GM12878 (cell line): ENCODE measurements at regions not wholly inside any gene's neighbourhood (a gene's known extent, or its start where the extent isn't known, plus 50 kb on each side); places are given as distances from the start of the nearest gene placed in this dataset.

Experiments
- ATAC-seq: fragments of 200-7000 bp; cut with Tn5 transposase; 3 replicates; pipeline ENCODE4 v1.9.1; 2020; ENCODE audit warnings: mild to moderate bottlenecking, moderate library complexity
- BruUV-seq: library from RNA; stranded (reverse); fragments of 400-500 nt; replicated peaks from 2 replicates; lab custom pipeline; 2021; lab: Mats Ljungman, UMichigan
- CTCF ChIA-PET: fragments of 300-600 bp; sonication (Branson Sonifier 250); formaldehyde crosslinking; extraction: SDS; loops from one replicate; lab custom pipeline; 2021; ENCODE audit warnings: inconsistent platforms; lab: Yijun Ruan, JAX
- POLR2A ChIA-PET: fragments of 350-600 bp; formaldehyde crosslinking; extraction: SDS; loops from one replicate; lab custom pipeline; 2021; ENCODE audit warnings: inconsistent platforms; lab: Charles Lee
- RAD21 ChIA-PET: fragments of 300-600 bp; sonication (Branson Sonifier 250); formaldehyde crosslinking; loops from one replicate; lab custom pipeline; 2023; ENCODE audit warnings: antibody characterized with exemption; ENCODE audit not compliant: unreplicated experiment; lab: Charles Lee
- SMC1A ChIA-PET: fragments of 300-600 bp; sonication (Branson Sonifier 250); formaldehyde crosslinking; loops from one replicate; lab custom pipeline; 2023; ENCODE audit not compliant: unreplicated experiment, uncharacterized antibody; lab: Charles Lee
- DNase-seq: peaks from one replicate; pipeline ENCODE4 v3.0.0-alpha.2; 2011; ENCODE audit warnings: low read depth, low spot score
- FAIRE-seq: peaks from 3 replicates; lab custom pipeline; 2011; peaks lifted over from hg19 to GRCh38; lab: Jason Lieb, UNC
- H2AFZ ChIP-seq: 2 replicates; pipeline ENCODE4 v1.6.0; 2011; ENCODE audit warnings: low read depth, low read length, control low read depth; ENCODE audit not compliant: control insufficient read depth
- H3K27ac ChIP-seq: 2 replicates; pipeline ENCODE4 v1.5.1; 2011; ENCODE audit warnings: control low read depth; ENCODE audit not compliant: control insufficient read depth, insufficient read depth
- H3K27me3 ChIP-seq, 2 experiments: replicated peaks in 1 of 2; 2 replicates each; pipeline versions ENCODE4 v1.6.0 to v1.6.1; 2011; ENCODE audit warnings: low read length in 1 of 2; ENCODE audit not compliant: control insufficient read depth in 2 of 2, insufficient read depth in 2 of 2
- H3K36me3 ChIP-seq, 2 experiments: 2 replicates each; pipeline ENCODE4 v1.5.1; 2011; ENCODE audit warnings: low read length in 1 of 2; ENCODE audit not compliant: control insufficient read depth in 2 of 2, insufficient read depth in 2 of 2
- H3K4me1 ChIP-seq: 2 replicates; pipeline ENCODE4 v1.6.1; 2011; ENCODE audit warnings: mild to moderate bottlenecking, low read length, moderate library complexity, mixed read lengths; ENCODE audit not compliant: control insufficient read depth, insufficient read depth
- H3K4me2 ChIP-seq: 2 replicates; pipeline ENCODE4 v1.6.0; 2011; ENCODE audit warnings: control low read depth; ENCODE audit not compliant: control insufficient read depth, insufficient read depth
- H3K4me3 ChIP-seq: fragments of 200-600 bp; sonication (generic); 2 replicates; pipeline ENCODE4 v1.5.1; 2016
- H3K79me2 ChIP-seq: 2 replicates; pipeline ENCODE4 v1.6.0; 2011; ENCODE audit warnings: low read length; ENCODE audit not compliant: control insufficient read depth, insufficient read depth
- H3K9ac ChIP-seq: 2 replicates; pipeline ENCODE4 v1.8.0; 2011; ENCODE audit warnings: low read length, control low read depth, mixed read lengths; ENCODE audit not compliant: control insufficient read depth, insufficient read depth
- H3K9me3 ChIP-seq: replicated peaks from 3 replicates; pipeline ENCODE4 v1.5.1; 2011; ENCODE audit warnings: mild to moderate bottlenecking, low read length; ENCODE audit not compliant: control insufficient read depth, insufficient read depth
- H4K20me1 ChIP-seq: 2 replicates; pipeline ENCODE4 v1.6.0; 2011; ENCODE audit not compliant: control insufficient read depth, insufficient read depth
- ESRRA ChIP-seq: IDR thresholded peaks from 2 replicates; pipeline ENCODE4 v1.6.1; 2012; ENCODE audit warnings: mild to moderate bottlenecking, low read length, improper control_type of control experiment
- GATAD2B ChIP-seq: fragments of 450-650 bp; conservative IDR thresholded peaks from 2 replicates; pipeline ENCODE4 v1.6.1; 2017; ENCODE audit warnings: low read depth, mild to moderate bottlenecking, moderate library complexity
- JUND ChIP-seq: IDR thresholded peaks from 2 replicates; pipeline ENCODE4 v1.6.1; 2012; ENCODE audit warnings: low read depth, mild to moderate bottlenecking, low read length, improper control_type of control experiment, moderate library complexity
- KDM1A ChIP-seq: fragments of 200-600 bp; sonication (generic); IDR thresholded peaks from 2 replicates; pipeline ENCODE4 v1.6.1; 2016; ENCODE audit warnings: borderline replicate concordance
- MEF2B ChIP-seq: fragments of 450-650 bp; IDR thresholded peaks from 2 replicates; pipeline ENCODE4 v1.6.1; 2018; ENCODE audit warnings: mild to moderate bottlenecking, moderate library complexity; ENCODE audit not compliant: partially characterized antibody, poor library complexity, severe bottlenecking
- MTA2 ChIP-seq: fragments of 450-650 bp; IDR thresholded peaks from 2 replicates; pipeline ENCODE4 v1.6.1; 2016; ENCODE audit warnings: low read depth, mild to moderate bottlenecking, moderate library complexity
- NFXL1 ChIP-seq: fragments of 450-650 bp; IDR thresholded peaks from 2 replicates; pipeline ENCODE4 v1.6.1; 2017; ENCODE audit warnings: antibody characterized with exemption, mild to moderate bottlenecking, borderline replicate concordance
- NR2C1 ChIP-seq: fragments of 450-650 bp; IDR thresholded peaks from 2 replicates; pipeline ENCODE4 v1.6.1; 2017; ENCODE audit warnings: antibody characterized with exemption, mild to moderate bottlenecking, moderate library complexity
- NR2F1 ChIP-seq: fragments of 450-650 bp; conservative IDR thresholded peaks from 2 replicates; pipeline ENCODE4 v1.6.1; 2017; ENCODE audit warnings: mild to moderate bottlenecking
- POLR2A ChIP-seq: IDR thresholded peaks from 2 replicates; pipeline ENCODE4 v1.6.1; 2011; ENCODE audit warnings: low read depth, mild to moderate bottlenecking, low read length
- RAD21 ChIP-seq: IDR thresholded peaks from 2 replicates; pipeline ENCODE4 v1.6.1; 2011; ENCODE audit warnings: mild to moderate bottlenecking, low read depth, low read length, moderate library complexity; ENCODE audit not compliant: insufficient read depth
- SMAD1 ChIP-seq: fragments of 450-650 bp; IDR thresholded peaks from 2 replicates; pipeline ENCODE4 v1.6.1; 2018; ENCODE audit warnings: mild to moderate bottlenecking, low read depth; ENCODE audit not compliant: partially characterized antibody
- SREBF2 ChIP-seq: IDR thresholded peaks from 2 replicates; pipeline ENCODE4 v1.6.1; 2012; ENCODE audit warnings: mild to moderate bottlenecking, low read length
- SUZ12 ChIP-seq: fragments of 200-600 bp; sonication (generic); IDR thresholded peaks from one replicate; pipeline ENCODE4 v1.6.1; 2018; ENCODE audit warnings: antibody characterized with exemption, mild to moderate bottlenecking; ENCODE audit not compliant: unreplicated experiment
- ZBED1 ChIP-seq: IDR thresholded peaks from 2 replicates; pipeline ENCODE4 v1.6.1; 2016; ENCODE audit warnings: borderline replicate concordance
- ZNF274 ChIP-seq: IDR thresholded peaks from one replicate; pipeline ENCODE4 v1.8.0; 2011; ENCODE audit not compliant: insufficient read length, insufficient read depth
- ZNF622 ChIP-seq: fragments of 450-650 bp; IDR thresholded peaks from 2 replicates; pipeline ENCODE4 v1.6.1; 2017; ENCODE audit warnings: mild to moderate bottlenecking, inconsistent platforms
- WGBS: methylation state at CpG from one replicate; pipeline ENCODE4 v1.1.6; 2016; ENCODE audit warnings: low lambda C conversion rate; ENCODE audit not compliant: insufficient replicate concordance, insufficient coverage; ENCODE audit errors: missing lambda C conversion rate; 5-methylcytosine and 5-hydroxymethylcytosine counted together
- in situ Hi-C: fragments of 300-500 bp; cut with MboI; formaldehyde crosslinking; loops from 9 replicates; pipeline ENCODE4 v1.14.3; 2018; ENCODE audit warnings: mixed read lengths
- intact Hi-C: fragments of 100-400 bp; cut with micrococcal nuclease; formaldehyde crosslinking; loops from one replicate; pipeline ENCODE4 v1.14.2; 2022; ENCODE audit not compliant: unreplicated experiment
- TF ChIP-seq, protein P1 (sequence below): fragments of 450-650 bp; IDR thresholded peaks from 2 replicates; pipeline ENCODE4 v1.6.1; 2018; ENCODE audit warnings: borderline replicate concordance, mild to moderate bottlenecking; ENCODE audit not compliant: partially characterized antibody
- TF ChIP-seq, protein P2 (sequence below): IDR thresholded peaks from 2 replicates; pipeline ENCODE4 v1.6.1; 2011; ENCODE audit warnings: borderline replicate concordance, low read depth, mild to moderate bottlenecking, moderate library complexity, mixed read lengths, low read length; ENCODE audit not compliant: insufficient read depth; ENCODE audit errors: extremely low read length

DNA sequence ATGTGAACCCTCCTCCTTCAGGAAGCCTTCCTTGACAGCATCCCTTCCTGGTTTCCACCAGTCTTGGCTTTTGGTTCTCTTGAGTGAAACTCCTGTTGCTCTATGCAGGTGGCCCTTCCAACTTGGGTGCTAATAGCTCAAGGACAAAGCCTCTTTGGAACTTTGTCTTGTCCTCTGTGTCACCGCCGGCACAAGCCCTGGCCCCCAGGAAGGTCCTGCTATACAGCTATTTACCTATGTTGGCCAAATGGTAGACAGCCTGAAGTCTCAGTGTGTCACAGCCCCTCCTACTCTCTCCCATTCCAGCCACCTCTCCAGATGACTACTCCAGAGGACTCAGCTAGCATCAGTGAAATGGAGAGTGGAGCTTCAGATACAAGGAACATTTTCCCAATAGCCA is 94.7 kb upstream of the ZNF618 start:
- no TSS peak for BruUV-seq
- Histone ChIP-seq H3K9ac (no peak overlapping the region), H2AFZ (no peak overlapping the region), H4K20me1 (no peaks in the 10 kb centered on the region), H3K27ac (no peak overlapping the region), H3K9me3 (no peaks in the 10 kb centered on the region), H3K36me3 (no peaks in the 10 kb centered on the region), H3K79me2 (no peaks in the 10 kb centered on the region), H3K4me1 (no peaks in the 10 kb centered on the region), H3K27me3 (no peaks in the 10 kb centered on the region), H3K4me2 (no peak overlapping the region), H3K4me3 (no peak overlapping the region)
- WGBS = 69% methylated on average over 2 of the region's 2 CpGs
- no peak for ATAC-seq
- TF ChIP-seq SREBF2 (no peak), GATAD2B (no peak), NFXL1 (no peak), SUZ12 (no peak)
- intact Hi-C loops (no loop called here), in situ Hi-C loops (no loop called here)
- ChIA-PET RAD21 (no interaction called here), SMC1A (no interaction called here), POLR2A (no interaction called here), CTCF (no interaction called here)
- no peak for FAIRE-seq
- DNase-seq = no peak

DNA sequence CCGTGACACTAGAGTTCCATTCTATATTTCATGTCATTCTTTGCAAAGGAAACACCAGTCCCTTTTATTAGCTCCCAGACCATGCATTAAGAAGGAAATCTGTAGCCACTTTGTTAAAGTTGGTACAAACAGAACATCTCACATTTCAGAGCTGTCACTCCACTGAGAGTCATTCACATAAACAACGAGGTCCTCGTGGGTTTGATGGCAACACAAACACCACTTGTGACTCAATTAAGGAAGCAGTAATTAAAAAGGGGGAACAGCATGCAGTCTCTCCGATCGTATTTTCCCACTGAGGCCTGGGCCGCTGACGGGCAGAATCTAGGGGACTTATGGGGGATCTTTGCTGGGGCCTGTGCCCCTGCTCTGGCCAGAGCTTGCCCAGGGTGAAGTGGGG is 94.2 kb upstream of the ZNF618 start:
- ChIA-PET RAD21 (no interaction called here), POLR2A (no interaction called here), SMC1A (no interaction called here), CTCF (no interaction called here)
- no peaks in the 10 kb centered on the region for H3K79me2 ChIP-seq
- no peaks in the 10 kb centered on the region for H4K20me1 ChIP-seq
- no peak overlapping the region for H3K4me2 ChIP-seq
- H3K9ac ChIP-seq = no peak overlapping the region
- ATAC-seq (no peak), FAIRE-seq (no peak), DNase-seq (no peak)
- no peaks in the 10 kb centered on the region for H3K36me3 ChIP-seq
- H3K4me3 ChIP-seq = no peak overlapping the region
- no peak overlapping the region for H3K27ac ChIP-seq
- intact Hi-C loops (no loop called here), in situ Hi-C loops (no loop called here)
- no peak overlapping the region for H2AFZ ChIP-seq
- H3K27me3 ChIP-seq = no peaks in the 10 kb centered on the region
- no peaks in the 10 kb centered on the region for H3K9me3 ChIP-seq
- WGBS = 49% methylated on average over 7 of the region's 7 CpGs
- no peaks in the 10 kb centered on the region for H3K4me1 ChIP-seq
- BruUV-seq = no TSS peak
- TF ChIP-seq MEF2B (no peak), ZBED1 (no peak), ESRRA (no peak), NR2F1 (no peak), SMAD1 (no peak), POLR2A (no peak), RAD21 (no peak), ZNF274 (no peak), NR2C1 (no peak), ZNF622 (no peak), MTA2 (no peak), KDM1A (no peak), JUND (no peak)
- TF ChIP-seq, protein P1, sequence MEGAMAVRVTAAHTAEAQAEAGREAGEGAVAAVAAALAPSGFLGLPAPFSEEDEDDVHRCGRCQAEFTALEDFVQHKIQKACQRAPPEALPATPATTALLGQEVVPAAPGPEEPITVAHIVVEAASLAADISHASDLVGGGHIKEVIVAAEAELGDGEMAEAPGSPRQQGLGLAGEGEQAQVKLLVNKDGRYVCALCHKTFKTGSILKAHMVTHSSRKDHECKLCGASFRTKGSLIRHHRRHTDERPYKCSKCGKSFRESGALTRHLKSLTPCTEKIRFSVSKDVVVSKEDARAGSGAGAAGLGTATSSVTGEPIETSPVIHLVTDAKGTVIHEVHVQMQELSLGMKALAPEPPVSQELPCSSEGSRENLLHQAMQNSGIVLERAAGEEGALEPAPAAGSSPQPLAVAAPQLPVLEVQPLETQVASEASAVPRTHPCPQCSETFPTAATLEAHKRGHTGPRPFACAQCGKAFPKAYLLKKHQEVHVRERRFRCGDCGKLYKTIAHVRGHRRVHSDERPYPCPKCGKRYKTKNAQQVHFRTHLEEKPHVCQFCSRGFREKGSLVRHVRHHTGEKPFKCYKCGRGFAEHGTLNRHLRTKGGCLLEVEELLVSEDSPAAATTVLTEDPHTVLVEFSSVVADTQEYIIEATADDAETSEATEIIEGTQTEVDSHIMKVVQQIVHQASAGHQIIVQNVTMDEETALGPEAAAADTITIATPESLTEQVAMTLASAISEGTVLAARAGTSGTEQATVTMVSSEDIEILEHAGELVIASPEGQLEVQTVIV = no peak
- TF ChIP-seq, protein P2, sequence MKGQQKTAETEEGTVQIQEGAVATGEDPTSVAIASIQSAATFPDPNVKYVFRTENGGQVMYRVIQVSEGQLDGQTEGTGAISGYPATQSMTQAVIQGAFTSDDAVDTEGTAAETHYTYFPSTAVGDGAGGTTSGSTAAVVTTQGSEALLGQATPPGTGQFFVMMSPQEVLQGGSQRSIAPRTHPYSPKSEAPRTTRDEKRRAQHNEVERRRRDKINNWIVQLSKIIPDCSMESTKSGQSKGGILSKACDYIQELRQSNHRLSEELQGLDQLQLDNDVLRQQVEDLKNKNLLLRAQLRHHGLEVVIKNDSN = no peak
